ENCODE measurements at regions not wholly inside any gene's neighbourhood (a gene's known extent, or its start where the extent isn't known, plus 50 kb on each side); places are given as distances from the start of the nearest gene placed in this dataset.
"Not testable (repeated sequence)": the region's sequence is repeated elsewhere in the genome, so short reads cannot be mapped to it uniquely, and the experiment has no call there.

DNA sequence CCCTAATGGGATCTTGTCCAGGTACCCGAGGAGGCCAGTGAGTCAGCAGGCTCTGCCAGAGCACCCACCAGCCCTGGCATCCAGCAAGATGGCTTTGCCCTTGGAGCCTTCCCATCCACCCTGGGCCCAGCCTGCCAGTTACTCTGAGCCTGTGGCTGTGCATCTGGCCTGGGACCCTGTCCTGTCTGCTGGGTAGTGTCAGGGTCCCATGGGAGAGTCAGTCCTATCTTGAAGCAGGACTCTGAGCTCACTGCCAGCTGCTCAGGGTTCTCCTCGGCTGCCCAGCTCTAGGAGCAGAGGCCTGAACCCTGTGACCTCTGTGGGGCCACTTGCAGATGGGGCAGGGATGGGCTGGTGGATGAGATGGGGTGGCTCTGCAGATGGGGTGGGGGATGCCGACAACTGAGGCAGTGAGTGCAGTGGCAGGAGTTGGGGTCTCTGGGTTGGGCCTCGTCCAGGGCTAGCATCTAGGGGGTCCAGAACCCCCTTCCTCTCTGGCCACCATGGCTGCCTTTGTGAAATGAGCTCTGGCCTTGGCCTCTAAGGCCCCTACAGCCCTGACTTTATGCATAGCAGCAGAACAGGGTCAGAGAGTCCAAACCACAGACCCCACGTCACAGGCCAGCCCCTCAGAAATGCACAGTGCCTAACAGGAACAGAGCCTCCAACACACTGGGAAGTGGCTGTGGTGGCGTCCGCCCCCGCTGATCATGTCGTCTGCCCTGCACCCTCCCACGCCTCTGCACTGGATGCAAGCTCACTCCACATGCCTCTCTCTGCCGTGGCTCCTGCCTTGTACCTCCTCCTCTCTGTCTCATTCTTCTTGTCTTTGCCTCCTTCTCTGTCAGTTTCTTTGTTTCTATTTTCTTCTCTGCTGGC is 88.1 kb upstream of the RET start:
- DNase-seq = no peak

DNA sequence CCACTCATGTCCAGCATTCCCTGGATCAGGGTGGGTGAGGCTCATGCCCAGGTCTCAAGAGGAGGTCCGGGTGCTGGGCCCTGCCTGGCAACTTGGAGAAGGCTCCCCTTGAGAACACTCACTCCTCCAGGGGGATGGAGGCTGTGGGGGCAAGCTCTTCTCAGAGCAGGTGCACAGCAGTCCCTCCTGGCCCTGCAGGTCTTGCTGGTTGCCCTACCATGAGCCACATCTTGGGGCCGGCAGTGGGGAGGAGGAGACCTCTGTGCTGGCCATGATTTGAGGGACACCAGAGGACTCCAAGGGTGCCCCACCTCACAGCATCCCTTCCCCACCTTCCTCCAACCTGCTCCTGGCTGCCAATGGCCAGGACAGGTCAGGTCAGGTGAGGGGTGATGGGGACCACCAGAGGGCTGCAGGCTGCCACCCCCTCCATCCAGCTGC is 87.4 kb upstream of the RET start:
- no peak for DNase-seq

DNA sequence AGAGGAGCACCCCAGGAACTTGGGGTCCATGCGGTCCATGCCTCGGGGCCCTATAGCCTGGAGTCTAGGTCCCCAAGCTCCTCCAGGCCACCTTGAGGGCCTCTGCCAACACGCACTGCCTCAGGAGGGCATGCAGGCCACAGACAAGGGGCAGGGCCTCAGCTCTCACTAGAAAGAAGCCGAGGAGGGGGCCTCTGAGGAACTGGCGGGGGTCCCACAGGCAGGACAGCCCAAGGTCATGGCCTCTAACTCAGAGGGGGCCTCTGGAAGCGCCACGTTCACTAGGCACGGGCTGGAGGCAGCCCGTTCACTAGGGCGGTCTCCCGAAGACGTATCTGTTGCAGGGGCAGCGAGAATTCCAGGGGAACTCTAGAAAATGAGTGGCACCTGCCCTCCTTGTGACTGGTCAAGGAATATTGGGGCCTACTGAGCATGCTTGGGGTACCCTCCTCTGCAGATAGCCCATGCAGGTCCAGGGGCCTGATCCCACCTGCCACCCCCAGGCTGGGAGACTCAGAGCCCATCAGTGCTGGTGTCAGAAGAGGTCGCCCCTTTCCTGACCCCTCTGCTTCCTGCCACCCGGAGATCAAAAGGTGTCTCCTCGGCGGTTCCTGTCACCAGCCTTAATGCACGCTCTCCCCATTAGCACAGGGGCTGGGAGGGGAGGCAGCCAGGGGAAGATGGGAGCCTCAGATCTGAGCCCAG is 86.7 kb upstream of the RET start:
- no peak for DNase-seq

DNA sequence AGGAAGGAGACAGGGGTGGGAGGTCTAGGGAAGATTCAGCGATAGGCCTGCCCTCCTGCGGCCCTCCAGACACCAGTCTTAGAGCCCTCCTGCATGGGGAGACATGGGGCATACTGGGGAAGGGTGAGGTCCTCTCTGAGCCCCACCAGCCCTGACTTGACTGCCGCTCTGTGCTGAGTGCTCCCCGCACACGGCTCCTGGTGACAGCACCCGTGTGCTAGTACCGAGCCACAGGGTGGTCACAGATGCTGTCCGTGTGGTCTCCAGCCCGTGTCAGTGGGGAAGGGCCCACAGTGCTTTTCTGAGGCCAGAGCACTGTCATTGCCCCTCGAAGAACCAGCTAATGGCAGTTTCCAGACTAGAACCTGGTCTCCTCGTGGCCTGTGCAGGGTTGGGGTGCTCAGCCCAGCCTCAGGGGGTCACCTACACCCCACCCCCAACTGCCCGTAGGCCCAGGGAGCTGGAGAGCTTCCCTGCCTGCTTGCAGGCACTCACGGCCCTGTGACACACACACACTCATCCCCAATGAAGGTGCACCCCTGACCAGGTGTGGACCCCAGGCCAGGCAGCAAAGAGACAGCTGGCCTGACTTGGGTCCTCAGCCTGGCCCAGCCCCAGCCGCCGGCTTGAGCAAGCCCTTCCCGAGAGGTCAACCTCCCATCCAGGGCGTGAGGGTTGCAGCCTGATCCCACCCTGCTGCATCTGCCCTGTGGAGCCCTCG is 86.0 kb upstream of the RET start:
- no peak for DNase-seq

DNA sequence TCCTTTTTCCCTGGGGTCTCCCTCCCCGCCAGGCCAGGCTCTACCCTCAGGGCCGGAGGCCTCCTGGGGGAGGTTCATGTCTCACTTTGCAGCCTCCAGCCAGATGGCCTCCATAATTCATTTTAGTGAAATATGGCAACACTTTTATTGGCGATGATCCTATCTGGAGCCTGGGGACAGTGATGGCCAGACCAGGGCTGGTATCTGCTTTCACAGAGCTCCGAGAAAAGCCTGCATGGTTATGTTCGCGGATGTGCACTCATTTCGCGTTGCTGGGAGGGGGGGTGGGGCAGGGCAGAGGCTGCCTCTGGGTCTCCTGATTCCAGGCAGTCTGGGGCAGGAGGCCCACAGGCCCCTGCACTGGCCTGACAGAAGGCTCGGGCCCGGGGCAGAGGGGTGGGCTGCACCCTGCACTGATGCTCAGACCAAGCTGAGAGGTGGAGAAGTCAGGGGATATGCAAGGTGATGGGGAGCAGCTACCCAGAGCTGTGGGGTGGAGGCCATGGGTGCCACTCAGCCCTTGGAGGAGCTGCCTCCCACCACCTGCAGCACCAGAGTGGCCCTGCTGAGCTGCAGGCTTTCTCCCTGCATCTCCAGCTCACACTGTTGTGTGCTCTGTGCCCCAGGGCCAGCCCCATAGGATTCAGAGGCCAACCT is 85.3 kb upstream of the RET start:
- DNase-seq = no peak

DNA sequence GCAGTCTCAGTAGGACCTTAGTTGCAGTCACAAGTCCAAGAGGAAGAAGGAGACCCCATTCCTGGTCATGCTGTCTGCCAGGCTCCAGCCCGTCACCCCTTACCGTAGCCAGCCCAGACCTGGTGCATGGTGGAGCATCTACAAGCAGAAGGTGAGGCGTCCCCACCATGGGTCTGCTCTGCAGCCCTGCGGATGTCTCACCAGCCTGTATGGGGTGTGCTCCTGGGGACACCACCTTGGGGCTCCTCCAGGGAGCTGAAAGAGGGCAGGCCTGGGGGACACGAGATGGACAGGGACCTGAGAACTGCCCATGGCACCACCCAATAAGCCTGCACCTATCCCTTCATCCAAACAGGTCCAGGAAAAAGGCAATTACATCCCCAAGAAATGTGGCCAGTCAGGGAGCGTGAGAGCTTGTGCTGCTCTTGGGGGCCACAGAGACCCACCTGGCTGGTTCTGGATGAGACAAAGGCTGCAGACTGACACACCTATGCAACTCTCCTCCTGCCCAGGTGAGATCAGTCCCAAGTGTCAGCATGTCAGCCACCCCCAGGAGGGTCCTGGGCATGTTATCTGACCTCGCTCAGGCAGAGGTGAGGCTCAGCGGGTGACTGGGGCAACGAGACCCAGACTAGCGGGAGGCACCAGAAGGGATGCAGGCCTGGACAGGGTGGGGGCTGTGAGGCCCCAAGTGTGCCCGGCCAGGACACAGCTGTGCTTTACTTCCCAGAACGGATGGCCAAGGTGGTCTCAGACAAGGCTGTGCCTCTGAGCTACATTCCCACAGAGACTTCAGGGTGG is 84.5 kb upstream of the RET start:
- DNase-seq = no peak

DNA sequence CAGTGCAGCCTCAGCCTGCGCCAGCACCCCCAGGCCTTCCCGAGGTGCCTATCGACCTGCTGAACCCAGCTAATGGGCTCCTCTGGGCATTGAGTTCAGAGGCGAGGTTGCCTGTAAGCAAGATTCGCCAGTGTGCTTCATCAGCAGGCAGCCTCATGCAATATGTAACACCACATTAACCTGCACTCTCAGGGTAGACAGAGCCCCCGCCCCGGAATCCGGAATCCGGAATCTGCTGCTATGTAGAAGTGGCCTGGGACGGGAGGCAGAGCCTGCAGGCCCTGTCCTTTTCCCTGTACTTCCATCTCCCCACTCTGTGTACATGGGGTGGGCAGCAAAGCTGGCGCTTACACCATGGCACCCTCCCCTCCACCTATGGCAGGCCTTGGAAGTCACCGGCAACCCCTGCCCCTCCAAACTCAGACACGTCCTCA is 83.9 kb upstream of the RET start:
- DNase-seq = no peak

DNA sequence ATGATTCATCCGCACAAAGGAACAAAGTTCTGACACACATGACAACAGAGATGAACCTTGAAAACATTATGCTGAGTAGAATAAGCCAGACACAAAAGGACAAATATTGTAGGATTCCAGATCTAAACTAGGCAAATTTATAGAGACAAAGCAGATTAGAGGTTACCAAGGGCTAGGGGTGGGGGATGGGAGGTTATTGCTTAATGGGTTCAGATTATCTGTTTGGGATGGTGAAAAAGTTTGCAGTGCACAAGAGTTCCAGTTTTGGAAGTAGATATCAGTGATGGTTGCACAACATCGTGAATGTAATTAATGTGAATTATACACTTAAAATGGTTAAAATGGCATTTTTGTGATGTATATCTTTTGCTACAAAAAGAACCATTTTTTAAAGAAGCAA is 82.0 kb upstream of the RET start:
- not testable (repeated sequence) for DNase-seq

DNA sequence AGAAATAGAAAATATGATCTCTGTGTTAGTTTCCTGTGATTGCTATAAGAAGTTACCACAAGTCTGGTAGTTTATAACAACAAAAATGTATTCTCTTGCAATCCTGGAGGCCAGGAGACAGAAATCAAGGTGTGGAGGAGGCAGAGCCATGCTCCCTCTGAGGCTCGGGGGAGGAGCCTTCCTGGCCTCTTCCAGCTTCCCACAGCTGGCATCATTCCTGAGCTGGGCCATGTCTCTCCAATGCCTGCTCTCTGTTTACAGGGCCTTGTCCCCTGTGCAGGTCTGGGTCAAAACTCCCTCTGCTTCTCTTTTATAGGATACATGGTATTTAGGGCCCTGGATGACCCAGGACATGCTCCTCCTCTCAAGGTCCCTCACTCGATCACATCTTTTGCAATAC is 81.3 kb upstream of the RET start:
- DNase-seq = no peak

DNA sequence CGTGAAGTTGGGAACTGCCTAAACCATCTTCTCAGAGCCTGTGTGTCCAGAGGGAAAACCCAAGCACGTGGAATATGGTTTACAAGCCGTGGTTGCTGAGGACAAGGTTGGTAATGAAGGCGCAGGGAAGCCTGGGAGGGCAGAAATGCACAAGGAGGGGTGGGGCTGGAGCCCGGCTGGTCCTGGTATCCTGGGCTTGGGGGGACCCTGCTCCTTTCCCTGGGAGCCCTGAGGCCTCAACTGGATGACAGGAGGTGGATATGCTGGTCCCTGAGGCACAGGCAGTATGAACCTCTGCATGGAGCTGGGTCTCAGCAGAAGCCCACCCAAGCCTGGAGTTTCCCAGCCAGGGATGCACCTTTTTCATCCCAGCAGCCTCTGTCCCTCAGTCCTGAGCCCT is 80.3 kb upstream of the RET start:
- no peak for DNase-seq

DNA sequence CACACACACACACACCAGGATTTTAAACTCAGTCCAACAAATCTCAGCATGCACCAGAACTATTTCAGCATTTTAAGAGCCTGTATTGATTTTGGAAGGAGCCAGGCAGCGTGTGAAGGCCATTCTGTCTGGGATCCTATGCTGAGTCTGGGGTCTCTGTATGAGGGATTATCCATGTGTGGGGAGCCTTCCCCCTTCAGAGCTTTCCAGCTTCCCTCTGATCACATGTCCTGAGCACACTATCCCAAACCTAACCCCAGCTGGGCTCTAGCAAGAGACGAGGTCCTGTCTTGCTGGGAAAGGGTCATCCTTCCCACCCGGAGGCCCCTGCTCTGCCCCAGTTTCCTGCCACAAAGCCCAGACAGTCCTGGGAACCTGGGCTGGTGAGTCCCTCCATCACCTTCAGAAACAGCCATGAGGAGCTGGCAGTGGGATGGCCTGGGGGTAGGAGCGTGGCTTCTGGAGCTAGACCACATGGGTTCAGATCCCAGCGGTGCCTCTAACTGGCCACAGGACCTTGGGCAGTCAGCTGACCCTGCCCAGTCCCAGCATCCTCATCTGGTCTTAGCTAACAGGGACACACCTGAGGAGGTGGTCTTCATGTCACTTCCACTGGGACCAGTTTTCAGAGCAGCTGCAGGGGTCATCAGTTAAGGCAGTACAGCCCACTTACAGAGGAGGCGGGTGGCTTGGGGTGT is 79.6 kb upstream of the RET start:
- no peak for DNase-seq

DNA sequence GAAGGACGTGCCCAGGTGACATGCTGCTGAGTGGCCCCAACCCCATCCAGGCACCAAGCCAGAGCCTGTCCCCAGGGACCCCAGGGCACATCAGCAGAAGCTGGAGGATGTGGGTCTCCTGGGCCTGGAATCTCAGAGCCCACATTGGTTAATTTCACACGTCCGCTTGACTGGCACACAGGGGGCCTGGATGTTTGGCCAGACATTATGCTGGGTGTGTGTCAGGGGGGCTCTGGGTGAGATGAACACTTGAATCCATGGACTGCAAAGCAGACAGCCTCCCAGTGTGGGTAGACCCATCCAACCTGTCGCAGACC is 79.1 kb upstream of the RET start:
- no peak for DNase-seq

DNA sequence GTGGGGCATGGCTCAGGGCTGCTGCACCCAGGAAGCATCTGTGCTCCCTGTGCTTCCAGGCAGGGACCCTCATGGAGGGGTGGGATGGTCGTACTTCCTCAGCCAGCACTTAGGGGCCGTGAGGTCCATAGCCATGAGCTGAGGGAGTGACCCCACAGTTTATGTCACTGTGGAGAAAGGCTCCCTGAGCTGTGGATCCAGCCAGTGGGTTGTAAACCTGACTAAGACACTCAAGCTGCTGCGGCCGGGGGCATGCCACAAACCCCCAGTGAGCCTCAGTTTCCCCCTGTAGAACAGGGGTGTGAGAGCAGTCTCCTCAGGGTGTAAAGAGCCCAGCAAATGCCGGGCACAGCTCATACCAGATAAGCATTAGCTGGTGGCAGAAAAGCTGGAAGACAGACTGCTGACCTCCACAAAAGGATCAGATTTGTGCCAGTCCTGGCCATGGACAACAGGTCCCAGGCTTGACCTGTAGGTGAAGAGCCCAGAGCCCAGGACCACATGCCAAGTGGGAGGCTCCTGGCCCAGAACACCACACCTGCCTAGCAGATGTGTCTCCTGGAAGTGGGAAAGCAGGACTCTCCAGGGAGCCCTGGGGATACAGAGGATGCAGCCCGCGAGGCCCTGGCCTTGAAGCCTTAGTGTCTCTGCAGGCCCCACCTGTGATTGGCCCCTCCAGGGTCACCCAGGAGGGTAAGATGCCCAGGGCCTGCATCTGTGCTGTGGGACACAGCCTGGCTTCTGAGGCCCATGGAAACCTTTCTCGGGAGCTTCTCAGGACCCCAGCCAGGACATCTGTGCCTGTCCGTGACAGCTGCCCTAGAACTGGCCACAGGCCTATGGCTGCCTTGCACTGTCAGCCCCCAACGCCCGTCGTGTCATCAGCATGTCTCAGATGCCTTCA is 78.1 kb upstream of the RET start:
- DNase-seq = no peak

DNA sequence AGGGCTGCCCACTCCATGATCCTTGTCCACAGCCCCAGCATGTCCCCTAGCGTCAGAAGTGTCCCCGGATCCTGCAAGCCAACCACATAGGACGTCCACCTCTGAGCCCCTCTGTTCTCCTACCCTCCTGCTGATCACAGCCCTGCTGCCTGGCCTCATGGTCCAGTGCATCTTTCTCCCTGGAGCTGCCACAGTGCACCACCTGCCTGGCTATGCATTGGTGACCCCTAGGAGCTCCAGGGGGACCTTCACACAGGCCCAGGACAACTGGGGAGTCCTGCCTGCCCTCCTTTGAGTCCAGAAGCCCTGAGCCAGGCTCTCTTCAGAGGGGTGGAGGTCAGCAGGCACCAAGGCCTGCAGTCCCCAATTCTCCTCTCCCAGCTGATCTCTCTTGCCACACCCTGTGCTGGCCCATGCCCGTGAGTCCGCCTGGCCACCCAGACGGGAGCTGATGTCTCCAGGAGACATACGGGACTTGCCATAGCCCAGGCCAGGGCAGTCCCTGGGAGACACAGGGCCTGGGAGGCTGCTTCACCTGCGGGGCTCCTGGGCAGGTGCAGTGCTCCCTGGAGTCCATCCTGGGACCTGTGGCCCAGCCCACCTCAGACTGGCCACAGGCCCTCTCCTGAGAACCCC is 77.4 kb upstream of the RET start:
- DNase-seq = no peak

DNA sequence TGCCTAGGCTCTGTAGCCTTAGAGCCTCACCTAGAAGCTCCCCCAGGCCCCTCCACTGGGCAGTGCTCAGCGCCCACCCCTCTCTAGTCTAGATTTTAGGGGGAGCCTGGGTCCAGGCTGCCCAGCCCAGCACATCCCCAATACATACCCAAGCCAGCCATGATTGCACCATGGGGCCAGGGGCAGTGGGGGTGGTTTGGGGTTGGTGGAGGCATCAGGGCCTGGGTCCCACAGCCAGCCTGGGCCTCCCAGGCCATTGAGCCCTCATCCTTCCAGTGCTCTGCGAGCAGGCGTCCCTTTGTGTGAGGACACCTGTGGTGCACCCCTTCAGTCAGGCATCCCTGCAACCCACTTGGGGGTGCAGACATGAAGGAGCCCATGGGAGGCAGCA is 76.9 kb upstream of the RET start:
- no peak for DNase-seq

DNA sequence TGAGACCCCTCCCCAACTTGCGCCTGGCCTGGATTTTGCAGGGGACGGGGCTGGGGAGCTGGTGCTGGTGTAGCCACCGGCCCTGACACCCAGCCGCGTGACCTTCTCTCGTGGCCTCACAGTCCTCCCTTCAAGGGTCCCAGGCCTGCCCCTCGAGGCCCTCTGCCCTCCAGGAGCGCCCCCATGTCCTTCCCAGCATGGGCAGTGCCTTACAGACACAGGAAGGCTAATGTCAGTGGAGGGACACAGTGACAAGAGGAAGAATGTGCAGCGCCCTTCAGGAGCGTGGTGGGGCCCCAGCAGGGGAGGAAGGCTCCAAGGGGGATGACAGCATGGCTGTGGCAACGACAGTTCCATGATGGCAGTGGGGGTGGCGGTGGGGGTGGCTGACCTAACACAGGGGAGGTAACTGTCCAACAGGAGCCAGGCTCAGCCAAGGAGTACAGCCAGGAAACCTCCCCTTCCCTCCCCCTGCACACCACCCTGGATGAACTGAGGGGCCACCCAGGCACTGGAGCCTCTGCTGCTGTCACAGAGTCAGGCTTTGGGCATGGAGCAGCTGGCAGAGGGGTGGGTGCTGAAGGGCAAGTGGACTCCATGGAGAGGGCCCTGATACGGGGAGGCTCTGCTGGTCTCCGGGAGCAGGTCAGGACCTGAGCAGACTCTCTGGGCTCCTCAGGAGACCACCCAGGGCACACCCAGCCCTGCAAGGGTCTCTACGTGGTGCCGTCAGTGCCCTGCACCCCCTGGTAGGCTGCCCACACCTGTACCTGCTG is 76.0 kb upstream of the RET start:
- no peak for DNase-seq

DNA sequence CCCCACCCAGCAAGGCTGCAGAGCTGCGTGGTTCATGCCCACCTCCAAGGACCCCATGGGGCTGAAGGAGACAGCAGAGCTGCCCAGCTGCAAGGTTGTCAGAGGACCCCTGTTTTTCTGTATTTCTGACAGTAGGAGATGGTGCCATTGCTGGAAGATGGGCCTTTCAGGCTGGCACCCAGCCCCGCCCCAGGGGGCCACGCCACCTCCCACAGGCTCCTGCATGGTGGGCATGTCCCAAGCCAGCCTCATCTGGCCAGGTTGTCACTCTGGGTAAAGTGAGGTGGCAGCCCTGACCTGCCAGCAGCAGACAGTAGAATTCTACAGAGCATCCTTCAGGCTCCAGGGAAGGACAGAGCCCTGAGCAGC is 75.5 kb upstream of the RET start:
- DNase-seq = no peak

DNA sequence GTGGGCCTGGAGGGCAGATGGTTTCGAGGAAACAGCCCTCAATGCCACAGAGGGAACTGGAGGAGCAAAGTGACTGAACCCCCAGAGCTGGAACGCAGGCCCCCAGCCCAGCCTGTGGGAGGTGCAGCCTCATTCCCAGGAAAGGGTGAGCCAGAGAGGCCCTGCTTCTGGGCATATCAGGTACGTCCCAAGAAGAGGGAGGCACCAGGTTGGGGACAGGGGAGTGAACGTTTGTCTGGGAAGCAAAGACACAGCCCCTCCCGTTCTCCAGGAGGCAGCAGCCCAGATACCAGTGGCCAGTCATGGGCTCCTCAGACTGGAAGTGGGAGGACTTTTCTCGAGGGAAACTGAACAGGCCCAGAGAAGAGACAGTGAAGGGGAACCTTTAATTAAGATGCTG is 74.3 kb upstream of the RET start:
- DNase-seq = no peak

DNA sequence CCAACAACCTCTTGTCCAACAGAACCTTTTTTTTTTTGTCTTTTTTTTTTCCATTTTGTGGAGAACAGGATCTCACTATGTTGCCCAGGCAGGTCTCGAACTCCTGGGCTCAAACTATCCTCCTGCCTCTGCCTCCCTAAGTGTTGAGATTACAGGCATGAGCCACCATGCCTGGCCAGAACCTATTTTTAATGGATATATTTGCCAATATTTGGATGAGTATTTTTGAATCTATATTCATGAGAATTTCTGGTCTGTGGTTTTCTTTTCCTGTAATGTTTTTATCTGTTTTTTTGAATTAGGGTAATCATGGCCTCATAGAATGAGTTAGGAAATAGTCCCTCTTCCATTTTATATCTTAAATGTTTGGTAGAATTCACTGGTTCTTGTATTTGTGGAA is 70.4 kb upstream of the RET start:
- DNase-seq = no peak

DNA sequence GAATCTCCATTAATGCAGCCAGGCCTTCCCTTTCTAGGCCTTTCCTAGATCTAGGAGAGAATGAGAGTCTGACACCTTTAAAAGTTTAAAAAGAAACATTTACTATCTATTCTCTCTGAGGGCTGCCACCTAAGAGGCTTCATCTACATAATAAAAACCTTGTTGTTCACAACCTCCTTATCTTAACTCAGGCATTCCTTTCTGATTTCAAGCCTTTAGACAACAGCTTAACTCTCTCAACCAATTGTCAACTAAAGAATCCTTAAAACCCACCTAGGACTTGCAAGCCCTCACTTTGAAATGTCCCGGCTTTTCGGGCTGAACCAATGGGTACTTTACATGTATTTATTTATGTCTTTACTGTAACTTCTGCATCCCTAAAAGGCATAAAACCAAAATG is 64.3 kb upstream of the RET start:
- DNase-seq = no peak

Measured in stimulated activated CD4-positive, alpha-beta T cell treated with anti-CD3 and anti-CD28 coated beads, Interleukin-2, amount 100 ng/mL, for 24 hours (primary cell).